Naive thymus-derived CD4-positive, alpha-beta T cell (primary cell): ENCODE measurements at regions not wholly inside any gene's neighbourhood (a gene's known extent, or its start where the extent isn't known, plus 50 kb on each side); places are given as distances from the start of the nearest gene placed in this dataset.
A peak's percentile ranks its signal among the peaks of the same experiment; 100 is the strongest.

Source experiments
- ATAC-seq: fragments of 150-1000 bp; cut with Tn5 transposase; 2 replicates; pipeline ENCODE4 v1.10.0; 2021; ENCODE audit warnings: mild to moderate bottlenecking, moderate library complexity
- CTCF ChIA-PET: fragments of 350-600 bp; sonication (Branson Sonifier 250); formaldehyde crosslinking; loops from one replicate; lab custom pipeline; 2021; ENCODE audit warnings: antibody characterized with exemption; lab: Charles Lee
- POLR2A ChIA-PET: fragments of 350-600 bp; sonication (Branson Sonifier 250); formaldehyde crosslinking; loops from one replicate; lab custom pipeline; 2021; ENCODE audit warnings: antibody characterized with exemption, inconsistent platforms; lab: Charles Lee
- DNase-seq, 9 donors: peaks; one replicate each; pipeline versions ENCODE4 v3.0.0 to v3.0.0-alpha.2; 2020 to 2022; ENCODE audit warnings: mixed read lengths in 1 of 9
- H3K27ac ChIP-seq: one replicate; pipeline ENCODE4 v1.7.0; 2013; ENCODE audit warnings: mild to moderate bottlenecking, low read depth, low read length, moderate library complexity
- H3K27me3 ChIP-seq, 2 donors: one replicate each; pipeline ENCODE4 v1.7.0; 2013; ENCODE audit warnings: low read length in 2 of 2, mild to moderate bottlenecking in 2 of 2, moderate library complexity in 2 of 2; ENCODE audit not compliant: control insufficient read depth in 2 of 2, insufficient read depth in 2 of 2
- H3K36me3 ChIP-seq, 3 experiments: 1 replicate in 2 of 3; 2 replicates in 1 of 3; pipeline ENCODE4 v1.7.0; 2013; ENCODE audit warnings: low read length in 3 of 3, mild to moderate bottlenecking in 3 of 3, moderate library complexity in 1 of 3; ENCODE audit not compliant: insufficient read depth in 3 of 3, control insufficient read depth in 2 of 3
- H3K4me1 ChIP-seq, 2 donors: one replicate each; pipeline ENCODE4 v1.7.0; 2013; ENCODE audit warnings: low read length in 2 of 2, mild to moderate bottlenecking in 2 of 2, moderate library complexity in 1 of 2; ENCODE audit not compliant: control insufficient read depth in 2 of 2, insufficient read depth in 2 of 2
- H3K4me3 ChIP-seq: 2 replicates; pipeline ENCODE4 v1.7.0; 2013; ENCODE audit warnings: mild to moderate bottlenecking, low read length
- H3K9me3 ChIP-seq, 3 experiments: 1 replicate in 2 of 3; 2 replicates in 1 of 3; pipeline ENCODE4 v1.7.0; 2013; ENCODE audit warnings: low read length in 3 of 3; ENCODE audit not compliant: control insufficient read depth in 2 of 3
- H3K27ac Mint-ChIP-seq, 9 donors: one replicate each; pipeline ENCODE4 v1.8.0; 2020 to 2022; ENCODE audit warnings: mixed read lengths in 9 of 9, mild to moderate bottlenecking in 8 of 9, moderate library complexity in 5 of 9, inconsistent platforms in 2 of 9
- H3K27me3 Mint-ChIP-seq, 5 donors: one replicate each; pipeline ENCODE4 v1.8.0; 2021 to 2022; ENCODE audit warnings: mixed read lengths in 5 of 5, mild to moderate bottlenecking in 1 of 5
- H3K36me3 Mint-ChIP-seq, 5 donors: one replicate each; pipeline ENCODE4 v1.8.0; 2020 to 2022; ENCODE audit warnings: mixed read lengths in 5 of 5, mild to moderate bottlenecking in 3 of 5, inconsistent platforms in 1 of 5
- H3K4me1 Mint-ChIP-seq, 7 donors: one replicate each; pipeline ENCODE4 v1.8.0; 2020 to 2022; ENCODE audit warnings: mixed read lengths in 7 of 7, mild to moderate bottlenecking in 3 of 7, inconsistent platforms in 1 of 7
- H3K4me3 Mint-ChIP-seq, 10 donors: one replicate each; pipeline ENCODE4 v1.8.0; 2020 to 2022; ENCODE audit warnings: mild to moderate bottlenecking in 10 of 10, mixed read lengths in 10 of 10, moderate library complexity in 6 of 10, inconsistent platforms in 2 of 10
- H3K9me3 Mint-ChIP-seq, 11 donors: one replicate each; pipeline ENCODE4 v1.8.0; 2020 to 2022; ENCODE audit warnings: mixed read lengths in 11 of 11, mild to moderate bottlenecking in 4 of 11, inconsistent platforms in 1 of 11, moderate library complexity in 1 of 11
- intact Hi-C, 2 donors: fragments of 100-400 bp; cut with micrococcal nuclease; formaldehyde crosslinking; loops; one replicate each; pipeline ENCODE4 v1.15.1; 2023

- no peak overlapping the region for H3K27ac Mint-ChIP-seq
- intact Hi-C loops = no loop called here
These were observed 70.0 kb upstream of the HMGA2 start for GRCh38 chr12:65754290-65754689.

DNA sequence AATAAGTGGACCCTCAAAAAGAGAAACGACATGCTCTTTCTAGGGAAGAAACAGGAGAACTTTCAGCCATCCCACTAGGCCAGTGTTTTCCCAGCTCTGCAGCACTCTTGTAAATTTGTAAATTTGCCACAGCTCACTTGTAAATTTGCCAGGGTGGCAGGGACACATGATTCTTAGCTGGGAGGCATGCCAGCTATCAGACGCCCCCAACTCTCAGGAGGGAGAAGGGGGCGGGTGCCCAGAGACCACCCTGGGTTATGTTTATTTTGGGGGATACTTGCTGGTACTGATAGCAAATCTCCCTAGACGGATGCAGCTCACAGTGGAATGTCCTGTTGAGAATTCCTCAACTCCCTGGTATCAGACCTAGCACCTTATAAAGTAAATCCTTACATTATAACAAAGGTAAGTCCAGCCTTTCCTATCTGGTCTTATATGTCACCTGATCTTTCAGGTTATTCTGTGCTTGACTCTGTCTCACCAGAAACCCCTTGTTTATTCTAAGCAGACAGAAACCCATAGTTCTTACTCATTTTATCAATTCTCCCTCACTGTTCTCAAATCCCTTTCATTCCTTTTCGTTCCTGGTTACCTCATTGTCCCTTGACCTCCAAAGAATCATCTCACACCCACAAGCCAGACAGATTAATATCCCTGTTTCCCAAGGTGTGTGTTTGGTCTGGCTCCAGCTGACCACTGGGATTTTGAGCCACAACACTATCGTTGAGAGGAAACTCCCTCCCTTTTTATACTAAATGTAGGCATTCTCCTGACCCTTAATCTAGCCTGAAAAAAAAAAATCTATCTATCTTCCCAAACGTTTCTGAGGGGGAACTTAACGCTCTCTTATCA, 69.3 kb upstream of the HMGA2 start:
- POLR2A ChIA-PET = no interaction called here
- Mint-ChIP-seq H3K4me3 (no peak overlapping the region), H3K27ac (no peak overlapping the region), H3K9me3 (peaks cover 0 to under 1% (median 0%) of the 10 kb centered on the region in 11 donors), H3K36me3 (no peaks in the 10 kb centered on the region), H3K27me3 (peaks cover 0 to 14% (median 8%) of the 10 kb centered on the region in 5 donors), H3K4me1 (peaks cover 0 to 11% (median 0%) of the 10 kb centered on the region in 7 donors)
- Histone ChIP-seq H3K27me3 (no peaks in the 10 kb centered on the region), H3K9me3 (no peaks in the 10 kb centered on the region), H3K4me3 (no peak overlapping the region), H3K4me1 (no peaks in the 10 kb centered on the region), H3K36me3 (no peaks in the 10 kb centered on the region), H3K27ac (no peak overlapping the region)
- intact Hi-C loops = no loop called here
- DNase-seq = no peak
- ATAC-seq = no peak
- CTCF ChIA-PET = no interaction called here

More at GRCh38 chr12:65754290-65754689, 70.0 kb upstream of the HMGA2 start:
- DNase-seq (no peak), ATAC-seq (no peak)
- Mint-ChIP-seq H3K4me3 (no peak overlapping the region), H3K36me3 (no peaks in the 10 kb centered on the region), H3K4me1 (peaks cover 0 to 11% (median 0%) of the 10 kb centered on the region in 7 donors), H3K27me3 (peaks cover 0 to 16% (median 9%) of the 10 kb centered on the region in 5 donors), H3K9me3 (peaks cover 0 to 3% (median 0%) of the 10 kb centered on the region in 11 donors)
- H3K4me3 ChIP-seq = no peak overlapping the region
- H3K27me3 ChIP-seq = no peaks in the 10 kb centered on the region
- POLR2A ChIA-PET = no interaction called here
- no peak overlapping the region for H3K27ac ChIP-seq
- H3K36me3 ChIP-seq = no peaks in the 10 kb centered on the region
- H3K4me1 ChIP-seq = no peaks in the 10 kb centered on the region
- CTCF ChIA-PET = no interaction called here
- no peaks in the 10 kb centered on the region for H3K9me3 ChIP-seq

DNA sequence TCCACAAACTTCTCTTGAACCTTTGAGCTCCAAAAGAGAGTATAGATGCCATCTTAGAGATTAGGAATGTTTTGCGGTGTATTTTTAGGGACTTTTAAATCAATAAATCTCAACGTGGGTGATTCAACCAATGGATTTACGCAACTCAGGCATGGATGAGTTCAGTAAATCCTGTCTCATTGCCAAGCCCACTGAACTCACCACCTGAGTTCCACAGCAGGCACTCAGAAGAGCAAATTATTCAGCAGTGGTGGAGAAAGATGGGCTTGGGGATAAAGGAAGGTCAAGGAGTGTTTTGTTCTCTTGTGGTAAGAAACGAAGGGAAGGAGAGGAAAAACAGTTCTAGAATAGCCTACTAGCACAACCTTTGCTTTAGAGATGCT, 68.7 kb upstream of the HMGA2 start:
- peaks cover 0 to 11% (median 0%) of the 10 kb centered on the region in 7 donors for H3K4me1 Mint-ChIP-seq
- H3K27ac ChIP-seq = no peak overlapping the region
- ChIA-PET POLR2A (no interaction called here), CTCF (no interaction called here)
- no peaks in the 10 kb centered on the region for H3K9me3 Mint-ChIP-seq
- ATAC-seq = no peak
- H3K27me3 Mint-ChIP-seq = peaks cover 2 to 20% (median 9%) of the 10 kb centered on the region in 5 donors
- H3K27me3 ChIP-seq = no peaks in the 10 kb centered on the region
- no peak for DNase-seq
- H3K27ac Mint-ChIP-seq = no peak overlapping the region
- no peaks in the 10 kb centered on the region for H3K9me3 ChIP-seq
- no peaks in the 10 kb centered on the region for H3K36me3 Mint-ChIP-seq
- intact Hi-C loops = no loop called here
- no peak overlapping the region for H3K4me3 ChIP-seq
- H3K4me3 Mint-ChIP-seq = no peak overlapping the region
- no peaks in the 10 kb centered on the region for H3K4me1 ChIP-seq
- no peaks in the 10 kb centered on the region for H3K36me3 ChIP-seq

- ATAC-seq = no peak
- intact Hi-C loops = no loop called here
- Histone ChIP-seq H3K27ac (no peak overlapping the region), H3K27me3 (no peaks in the 10 kb centered on the region), H3K9me3 (no peaks in the 10 kb centered on the region), H3K4me1 (no peaks in the 10 kb centered on the region), H3K36me3 (no peaks in the 10 kb centered on the region), H3K4me3 (no peak overlapping the region)
- Mint-ChIP-seq H3K27ac (no peak overlapping the region), H3K4me3 (no peak overlapping the region), H3K9me3 (no peaks in the 10 kb centered on the region), H3K27me3 (peaks cover 3 to 24% (median 9%) of the 10 kb centered on the region in 5 donors), H3K36me3 (no peaks in the 10 kb centered on the region), H3K4me1 (peaks cover 0 to 11% (median 0%) of the 10 kb centered on the region in 7 donors)
- DNase-seq = no peak
- POLR2A ChIA-PET = no interaction called here
- CTCF ChIA-PET = no interaction called here
These were observed 68.0 kb upstream of the HMGA2 start for GRCh38 chr12:65756267-65756666.

DNA sequence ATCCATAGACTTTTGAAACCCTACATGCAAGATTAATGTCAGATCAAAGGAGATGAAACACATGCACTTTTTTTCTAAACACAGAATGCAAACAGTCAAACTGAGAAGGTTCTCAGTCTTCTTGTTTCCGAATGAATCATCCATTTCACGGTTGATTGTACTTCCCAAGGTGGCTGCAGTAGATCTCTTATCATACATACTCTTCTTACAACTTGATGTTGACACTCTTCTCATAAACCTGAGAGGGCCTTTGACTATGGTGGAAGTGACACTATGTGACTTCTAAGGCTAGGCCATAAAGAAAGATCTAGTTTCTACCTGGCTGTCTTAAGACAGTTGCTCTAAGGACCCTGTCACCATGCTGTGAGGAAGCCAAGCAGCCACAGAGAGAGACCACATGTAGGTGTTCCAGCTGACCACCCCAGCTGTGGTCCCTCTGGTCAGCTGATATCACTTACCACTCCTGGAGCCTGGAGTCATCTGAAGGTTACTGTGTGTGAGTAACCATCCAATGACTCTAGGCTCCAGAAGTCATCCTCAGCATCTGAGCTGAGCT, 67.2 kb upstream of the HMGA2 start:
- peaks cover 0 to 11% (median 0%) of the 10 kb centered on the region in 7 donors for H3K4me1 Mint-ChIP-seq
- Histone ChIP-seq H3K27me3 (no peaks in the 10 kb centered on the region), H3K4me1 (no peaks in the 10 kb centered on the region), H3K4me3 (no peak overlapping the region), H3K9me3 (no peaks in the 10 kb centered on the region), H3K36me3 (no peaks in the 10 kb centered on the region), H3K27ac (no peak overlapping the region)
- peaks cover 3 to 27% (median 9%) of the 10 kb centered on the region in 5 donors for H3K27me3 Mint-ChIP-seq
- no peaks in the 10 kb centered on the region for H3K36me3 Mint-ChIP-seq
- no peaks in the 10 kb centered on the region for H3K9me3 Mint-ChIP-seq
- H3K27ac Mint-ChIP-seq = peak overlapping the region in 1 of 9 donors; percentile 31
- DNase-seq = no peak
- CTCF ChIA-PET = no interaction called here
- intact Hi-C loops = no loop called here
- POLR2A ChIA-PET = no interaction called here
- no peak overlapping the region for H3K4me3 Mint-ChIP-seq
- no peak for ATAC-seq

DNA sequence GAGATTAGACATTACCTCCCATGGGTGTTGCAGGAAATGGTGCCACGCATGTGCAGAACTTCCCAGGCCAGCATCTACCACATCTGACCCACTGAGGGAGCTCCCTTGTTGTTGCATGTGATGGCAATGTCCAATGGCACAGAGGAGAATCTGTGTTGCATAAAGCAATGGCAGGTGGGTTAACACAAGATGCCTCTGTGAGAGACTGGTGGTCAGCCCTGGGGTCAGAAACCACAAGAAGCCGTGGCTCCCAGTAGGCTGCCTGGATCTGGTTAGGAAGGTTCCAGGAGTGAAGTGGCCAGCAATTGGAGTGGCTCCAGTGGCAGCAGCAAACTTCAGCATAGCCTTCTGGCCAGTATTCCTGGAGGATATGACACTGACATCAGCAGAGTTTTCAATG, 65.9 kb upstream of the HMGA2 start:
- Histone ChIP-seq H3K27ac (no peak overlapping the region), H3K27me3 (no peaks in the 10 kb centered on the region), H3K4me3 (no peak overlapping the region), H3K9me3 (no peaks in the 10 kb centered on the region), H3K4me1 (no peaks in the 10 kb centered on the region), H3K36me3 (no peaks in the 10 kb centered on the region)
- intact Hi-C loops = no loop called here
- ATAC-seq (no peak), DNase-seq (no peak)
- Mint-ChIP-seq H3K27ac (no peak overlapping the region), H3K27me3 (peaks cover 3 to 27% (median 9%) of the 10 kb centered on the region in 5 donors), H3K36me3 (no peaks in the 10 kb centered on the region), H3K9me3 (no peaks in the 10 kb centered on the region), H3K4me3 (no peak overlapping the region), H3K4me1 (peaks cover 0 to 11% (median 0%) of the 10 kb centered on the region in 7 donors)
- CTCF ChIA-PET = no interaction called here
- POLR2A ChIA-PET = no interaction called here
